ENCODE measurements at regions not wholly inside any gene's neighbourhood (a gene's known extent, or its start where the extent isn't known, plus 50 kb on each side); places are given as distances from the start of the nearest gene placed in this dataset.

DNA sequence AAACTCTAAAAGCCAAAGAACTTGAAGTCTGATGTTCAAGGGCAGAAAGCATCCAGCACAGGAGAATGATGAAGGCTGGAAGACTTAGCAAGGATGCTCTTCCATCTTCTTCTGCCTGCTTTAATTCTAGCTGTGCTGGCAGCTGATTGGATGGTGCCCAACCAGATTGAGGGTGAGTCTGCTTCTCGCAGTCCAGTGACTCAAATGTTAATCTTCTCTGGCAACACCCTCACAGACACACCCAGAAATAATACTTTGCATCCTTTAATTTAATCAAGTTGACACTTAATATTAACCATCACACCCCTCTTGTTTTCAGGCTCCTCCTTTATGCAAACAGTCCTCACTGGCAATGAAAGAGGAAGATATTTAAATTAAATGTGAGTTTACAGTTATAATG lies 321.7 kb downstream of the TEX13C start:
- no peak for TF ChIP-seq ZFX (IDR thresholded peaks at IDR 0.05)
- TF ChIP-seq, protein P1, sequence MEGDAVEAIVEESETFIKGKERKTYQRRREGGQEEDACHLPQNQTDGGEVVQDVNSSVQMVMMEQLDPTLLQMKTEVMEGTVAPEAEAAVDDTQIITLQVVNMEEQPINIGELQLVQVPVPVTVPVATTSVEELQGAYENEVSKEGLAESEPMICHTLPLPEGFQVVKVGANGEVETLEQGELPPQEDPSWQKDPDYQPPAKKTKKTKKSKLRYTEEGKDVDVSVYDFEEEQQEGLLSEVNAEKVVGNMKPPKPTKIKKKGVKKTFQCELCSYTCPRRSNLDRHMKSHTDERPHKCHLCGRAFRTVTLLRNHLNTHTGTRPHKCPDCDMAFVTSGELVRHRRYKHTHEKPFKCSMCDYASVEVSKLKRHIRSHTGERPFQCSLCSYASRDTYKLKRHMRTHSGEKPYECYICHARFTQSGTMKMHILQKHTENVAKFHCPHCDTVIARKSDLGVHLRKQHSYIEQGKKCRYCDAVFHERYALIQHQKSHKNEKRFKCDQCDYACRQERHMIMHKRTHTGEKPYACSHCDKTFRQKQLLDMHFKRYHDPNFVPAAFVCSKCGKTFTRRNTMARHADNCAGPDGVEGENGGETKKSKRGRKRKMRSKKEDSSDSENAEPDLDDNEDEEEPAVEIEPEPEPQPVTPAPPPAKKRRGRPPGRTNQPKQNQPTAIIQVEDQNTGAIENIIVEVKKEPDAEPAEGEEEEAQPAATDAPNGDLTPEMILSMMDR (conservative IDR thresholded peaks at IDR 0.05) = no peak

Measured in C4-2B (cell line).